ENCODE measurements at regions not wholly inside any gene's neighbourhood (a gene's known extent, or its start where the extent isn't known, plus 50 kb on each side); places are given as distances from the start of the nearest gene placed in this dataset.

GRCh38 chr2:193518041-193518817, 1323.5 kb upstream of the TMEFF2 start:
- Histone ChIP-seq H3K36me3 (ENCODE audit: control insufficient read depth in 2 of 2, insufficient read depth in 2 of 2, low read length in 1 of 2) (no peaks in the 10 kb centered on the region), H3K27ac (ENCODE audit: low read depth in 1 of 2, low read length in 1 of 2) (no peak overlapping the region)
- 94% methylated on average over 6 of the region's 6 CpGs for WGBS

GRCh38 chr2:193517615-193518014, 1322.9 kb upstream of the TMEFF2 start:
- Histone ChIP-seq H3K4me3 (ENCODE audit: low read length in 2 of 2) (no peak overlapping the region), H3K27me3 (ENCODE audit: control insufficient read depth in 2 of 2, insufficient read depth in 1 of 2, low read length in 1 of 2) (no peaks in the 10 kb centered on the region), H3K36me3 (ENCODE audit: control insufficient read depth in 2 of 2, insufficient read depth in 2 of 2, low read length in 1 of 2) (no peaks in the 10 kb centered on the region), H3K9me3 (ENCODE audit: control insufficient read depth in 2 of 2, insufficient read depth in 1 of 2, low read length in 1 of 2) (no peaks in the 10 kb centered on the region), H3K27ac (ENCODE audit: low read depth in 1 of 2, low read length in 1 of 2) (no peak overlapping the region), H3K4me1 (ENCODE audit: control insufficient read depth in 2 of 2, insufficient read depth in 2 of 2, low read length in 2 of 2) (no peaks in the 10 kb centered on the region)
- 96% methylated on average over 1 of the region's 1 CpG for WGBS
- no peak for DNase-seq (ENCODE audit: low read depth in 6 of 9, low spot score in 9 of 9)

More at GRCh38 chr2:193518041-193518817, 1323.5 kb upstream of the TMEFF2 start:
- no peak overlapping the region for H3K4me3 ChIP-seq (ENCODE audit: low read length in 2 of 2)
- H3K9me3 ChIP-seq (ENCODE audit: control insufficient read depth in 2 of 2, insufficient read depth in 1 of 2, low read length in 1 of 2): no peaks in the 10 kb centered on the region
- no peaks in the 10 kb centered on the region for H3K27me3 ChIP-seq (ENCODE audit: control insufficient read depth in 2 of 2, insufficient read depth in 1 of 2, low read length in 1 of 2)
- H3K4me1 ChIP-seq (ENCODE audit: control insufficient read depth in 2 of 2, insufficient read depth in 2 of 2, low read length in 2 of 2): no peaks in the 10 kb centered on the region
- no peak for DNase-seq (ENCODE audit: low read depth in 6 of 9, low spot score in 9 of 9)

- WGBS: 97% methylated on average over 11 of the region's 11 CpGs
Measured at GRCh38 chr2:193506035-193506434, 1311.3 kb upstream of the TMEFF2 start.

GRCh38 chr2:193505620-193506019, 1310.9 kb upstream of the TMEFF2 start:
- Histone ChIP-seq H3K27me3 (ENCODE audit: control insufficient read depth in 2 of 2, insufficient read depth in 1 of 2, low read length in 1 of 2) (no peaks in the 10 kb centered on the region), H3K9me3 (ENCODE audit: control insufficient read depth in 2 of 2, insufficient read depth in 1 of 2, low read length in 1 of 2) (peaks cover 0 to 3% of the 10 kb centered on the region in 2 donors), H3K36me3 (ENCODE audit: control insufficient read depth in 2 of 2, insufficient read depth in 2 of 2, low read length in 1 of 2) (no peaks in the 10 kb centered on the region), H3K4me1 (ENCODE audit: control insufficient read depth in 2 of 2, insufficient read depth in 2 of 2, low read length in 2 of 2) (no peaks in the 10 kb centered on the region), H3K4me3 (ENCODE audit: low read length in 2 of 2) (no peak overlapping the region), H3K27ac (ENCODE audit: low read depth in 1 of 2, low read length in 1 of 2) (no peak overlapping the region)
- no peak for DNase-seq (ENCODE audit: low read depth in 6 of 9, low spot score in 9 of 9)
- WGBS: 91% methylated on average over 7 of the region's 7 CpGs

More at GRCh38 chr2:193506035-193506434, 1311.3 kb upstream of the TMEFF2 start:
- H3K9me3 ChIP-seq (ENCODE audit: control insufficient read depth in 2 of 2, insufficient read depth in 1 of 2, low read length in 1 of 2): peaks cover 0 to 3% of the 10 kb centered on the region in 2 donors
- no peak overlapping the region for H3K4me3 ChIP-seq (ENCODE audit: low read length in 2 of 2)
- no peaks in the 10 kb centered on the region for H3K4me1 ChIP-seq (ENCODE audit: control insufficient read depth in 2 of 2, insufficient read depth in 2 of 2, low read length in 2 of 2)
- no peaks in the 10 kb centered on the region for H3K27me3 ChIP-seq (ENCODE audit: control insufficient read depth in 2 of 2, insufficient read depth in 1 of 2, low read length in 1 of 2)
- H3K36me3 ChIP-seq (ENCODE audit: control insufficient read depth in 2 of 2, insufficient read depth in 2 of 2, low read length in 1 of 2): no peaks in the 10 kb centered on the region
- no peak overlapping the region for H3K27ac ChIP-seq (ENCODE audit: low read depth in 1 of 2, low read length in 1 of 2)
- no peak for DNase-seq (ENCODE audit: low read depth in 6 of 9, low spot score in 9 of 9)

- WGBS: 94% methylated on average over 42 of the region's 42 CpGs
- no peaks in the 10 kb centered on the region for H3K36me3 ChIP-seq (ENCODE audit: control insufficient read depth in 2 of 2, insufficient read depth in 2 of 2, low read length in 1 of 2)
- H3K4me1 ChIP-seq (ENCODE audit: control insufficient read depth in 2 of 2, insufficient read depth in 2 of 2, low read length in 2 of 2): no peaks in the 10 kb centered on the region
- no peaks in the 10 kb centered on the region for H3K27me3 ChIP-seq (ENCODE audit: control insufficient read depth in 2 of 2, insufficient read depth in 1 of 2, low read length in 1 of 2)
- DNase-seq (ENCODE audit: low read depth in 6 of 9, low spot score in 9 of 9): no peak
- peaks cover 0 to 3% of the 10 kb centered on the region in 2 donors for H3K9me3 ChIP-seq (ENCODE audit: control insufficient read depth in 2 of 2, insufficient read depth in 1 of 2, low read length in 1 of 2)
- no peak overlapping the region for H3K4me3 ChIP-seq (ENCODE audit: low read length in 2 of 2)
- no peak overlapping the region for H3K27ac ChIP-seq (ENCODE audit: low read depth in 1 of 2, low read length in 1 of 2)
Measured at GRCh38 chr2:193502363-193503035, 1307.8 kb upstream of the TMEFF2 start.

- H3K4me3 ChIP-seq (ENCODE audit: low read length in 2 of 2): no peak overlapping the region
- WGBS: 94% methylated on average over 2 of the region's 2 CpGs
- no peak for DNase-seq (ENCODE audit: low read depth in 6 of 9, low spot score in 9 of 9)
- H3K9me3 ChIP-seq (ENCODE audit: control insufficient read depth in 2 of 2, insufficient read depth in 1 of 2, low read length in 1 of 2): no peaks in the 10 kb centered on the region
- no peaks in the 10 kb centered on the region for H3K27me3 ChIP-seq (ENCODE audit: control insufficient read depth in 2 of 2, insufficient read depth in 1 of 2, low read length in 1 of 2)
- H3K27ac ChIP-seq (ENCODE audit: low read depth in 1 of 2, low read length in 1 of 2): no peak overlapping the region
- H3K36me3 ChIP-seq (ENCODE audit: control insufficient read depth in 2 of 2, insufficient read depth in 2 of 2, low read length in 1 of 2): no peaks in the 10 kb centered on the region
- no peaks in the 10 kb centered on the region for H3K4me1 ChIP-seq (ENCODE audit: control insufficient read depth in 2 of 2, insufficient read depth in 2 of 2, low read length in 2 of 2)
Measured at GRCh38 chr2:193496786-193497185, 1302.1 kb upstream of the TMEFF2 start.

GRCh38 chr2:193482557-193482956, 1287.8 kb upstream of the TMEFF2 start:
- no peaks in the 10 kb centered on the region for H3K27me3 ChIP-seq (ENCODE audit: control insufficient read depth in 2 of 2, insufficient read depth in 1 of 2, low read length in 1 of 2)
- H3K9me3 ChIP-seq (ENCODE audit: control insufficient read depth in 2 of 2, insufficient read depth in 1 of 2, low read length in 1 of 2): no peaks in the 10 kb centered on the region
- no peak overlapping the region for H3K4me3 ChIP-seq (ENCODE audit: low read length in 2 of 2)
- H3K4me1 ChIP-seq (ENCODE audit: control insufficient read depth in 2 of 2, insufficient read depth in 2 of 2, low read length in 2 of 2): no peaks in the 10 kb centered on the region
- no peaks in the 10 kb centered on the region for H3K36me3 ChIP-seq (ENCODE audit: control insufficient read depth in 2 of 2, insufficient read depth in 2 of 2, low read length in 1 of 2)
- H3K27ac ChIP-seq (ENCODE audit: low read depth in 1 of 2, low read length in 1 of 2): no peak overlapping the region
- peak in 1 of 9 donors; percentile 16 for DNase-seq (ENCODE audit: low read depth in 6 of 9, low spot score in 9 of 9)
- WGBS: 95% methylated on average over 3 of the region's 3 CpGs

GRCh38 chr2:193480187-193480586, 1285.5 kb upstream of the TMEFF2 start:
- no peaks in the 10 kb centered on the region for H3K27me3 ChIP-seq (ENCODE audit: control insufficient read depth in 2 of 2, insufficient read depth in 1 of 2, low read length in 1 of 2)
- H3K4me1 ChIP-seq (ENCODE audit: control insufficient read depth in 2 of 2, insufficient read depth in 2 of 2, low read length in 2 of 2): no peaks in the 10 kb centered on the region
- WGBS: 95% methylated on average over 1 of the region's 1 CpG
- no peaks in the 10 kb centered on the region for H3K9me3 ChIP-seq (ENCODE audit: control insufficient read depth in 2 of 2, insufficient read depth in 1 of 2, low read length in 1 of 2)
- H3K36me3 ChIP-seq (ENCODE audit: control insufficient read depth in 2 of 2, insufficient read depth in 2 of 2, low read length in 1 of 2): no peaks in the 10 kb centered on the region
- H3K27ac ChIP-seq (ENCODE audit: low read depth in 1 of 2, low read length in 1 of 2): no peak overlapping the region
- no peak for DNase-seq (ENCODE audit: low read depth in 6 of 9, low spot score in 9 of 9)
- no peak overlapping the region for H3K4me3 ChIP-seq (ENCODE audit: low read length in 2 of 2)

- WGBS: 64% methylated on average over 6 of the region's 6 CpGs
- Histone ChIP-seq H3K4me3 (ENCODE audit: low read length in 2 of 2) (no peak overlapping the region), H3K9me3 (ENCODE audit: control insufficient read depth in 2 of 2, insufficient read depth in 1 of 2, low read length in 1 of 2) (peaks cover 0 to 3% of the 10 kb centered on the region in 2 donors), H3K36me3 (ENCODE audit: control insufficient read depth in 2 of 2, insufficient read depth in 2 of 2, low read length in 1 of 2) (no peaks in the 10 kb centered on the region), H3K27ac (ENCODE audit: low read depth in 1 of 2, low read length in 1 of 2) (no peak overlapping the region), H3K27me3 (ENCODE audit: control insufficient read depth in 2 of 2, insufficient read depth in 1 of 2, low read length in 1 of 2) (no peaks in the 10 kb centered on the region), H3K4me1 (ENCODE audit: control insufficient read depth in 2 of 2, insufficient read depth in 2 of 2, low read length in 2 of 2) (no peaks in the 10 kb centered on the region)
- peak in 1 of 9 donors; percentile 26 for DNase-seq (ENCODE audit: low read depth in 6 of 9, low spot score in 9 of 9)
Measured at GRCh38 chr2:193476171-193476800, 1281.6 kb upstream of the TMEFF2 start.

Data from thymus (tissue), 11 donors.